ENCODE measurements at regions not wholly inside any gene's neighbourhood (a gene's known extent, or its start where the extent isn't known, plus 50 kb on each side); places are given as distances from the start of the nearest gene placed in this dataset.
A peak's percentile ranks its signal among the peaks of the same experiment; 100 is the strongest.
"Not testable (repeated sequence)": the region's sequence is repeated elsewhere in the genome, so short reads cannot be mapped to it uniquely, and the experiment has no call there.

DNA sequence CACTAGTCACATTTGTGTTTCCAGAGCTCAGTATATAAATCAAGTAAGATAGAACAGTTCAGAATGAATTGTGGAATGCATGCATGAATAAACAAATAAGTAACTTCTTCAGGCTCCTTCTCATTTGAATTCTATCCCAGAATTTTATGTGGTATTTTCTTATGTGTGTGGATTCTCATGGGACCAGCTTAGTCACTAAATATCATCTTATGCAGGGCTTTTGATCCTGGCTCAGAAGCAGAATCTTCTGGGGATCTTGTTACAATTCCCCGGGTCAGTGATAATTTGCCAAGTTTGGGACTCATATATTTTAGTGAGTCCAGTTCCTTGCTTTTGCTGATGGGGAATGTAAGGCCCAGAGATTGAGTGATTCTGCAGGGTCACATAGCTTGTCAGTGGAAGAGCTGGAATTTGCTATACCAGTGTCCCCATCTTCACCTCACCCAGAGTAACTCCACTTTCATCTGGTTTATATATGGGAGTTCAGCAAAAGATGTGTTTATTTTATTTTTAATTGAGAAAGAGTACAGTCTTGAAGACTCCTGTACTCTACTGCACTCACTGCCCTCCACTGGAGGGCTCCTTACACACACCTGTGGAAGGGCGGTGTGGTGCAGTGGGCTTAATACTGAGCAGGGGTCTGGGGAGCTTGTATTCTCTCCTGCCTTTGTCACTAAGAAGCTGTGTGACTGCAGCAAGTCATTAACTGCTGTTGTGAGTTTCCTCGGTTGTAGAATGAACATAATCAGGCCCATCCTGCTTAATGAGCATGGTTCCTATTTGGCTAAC, 198.2 kb upstream of the CXorf66 start:
- DNase-seq (ENCODE audit: low spot score): no peak

DNA sequence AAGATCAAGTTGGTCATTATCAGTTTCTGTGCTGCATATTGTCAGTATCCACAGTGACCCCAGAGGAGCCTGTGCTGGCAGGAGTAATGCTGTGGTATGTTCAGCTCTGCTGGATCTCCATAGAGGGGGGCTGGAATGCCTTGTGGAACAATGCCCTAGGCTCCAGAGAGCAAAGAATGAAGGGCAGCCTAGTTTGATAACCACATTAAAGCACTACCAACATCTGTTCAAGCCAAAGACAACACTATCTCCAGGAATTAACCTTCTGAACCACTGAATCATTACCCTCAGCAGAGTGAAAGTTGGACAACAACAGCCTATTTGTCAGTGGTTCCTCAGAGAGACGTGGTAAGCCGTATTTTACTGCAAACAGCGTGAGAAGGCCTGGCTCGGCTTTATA, 192.3 kb upstream of the CXorf66 start:
- DNase-seq (ENCODE audit: low spot score): no peak

GRCh38 chrX:140157143-140157542, 191.8 kb upstream of the CXorf66 start:
- DNase-seq (ENCODE audit: low spot score): no peak

GRCh38 chrX:140151316-140151715, 186.0 kb upstream of the CXorf66 start:
- no peak for DNase-seq (ENCODE audit: low spot score)

GRCh38 chrX:140149761-140150160, 184.4 kb upstream of the CXorf66 start:
- no peak for DNase-seq (ENCODE audit: low spot score)

DNA sequence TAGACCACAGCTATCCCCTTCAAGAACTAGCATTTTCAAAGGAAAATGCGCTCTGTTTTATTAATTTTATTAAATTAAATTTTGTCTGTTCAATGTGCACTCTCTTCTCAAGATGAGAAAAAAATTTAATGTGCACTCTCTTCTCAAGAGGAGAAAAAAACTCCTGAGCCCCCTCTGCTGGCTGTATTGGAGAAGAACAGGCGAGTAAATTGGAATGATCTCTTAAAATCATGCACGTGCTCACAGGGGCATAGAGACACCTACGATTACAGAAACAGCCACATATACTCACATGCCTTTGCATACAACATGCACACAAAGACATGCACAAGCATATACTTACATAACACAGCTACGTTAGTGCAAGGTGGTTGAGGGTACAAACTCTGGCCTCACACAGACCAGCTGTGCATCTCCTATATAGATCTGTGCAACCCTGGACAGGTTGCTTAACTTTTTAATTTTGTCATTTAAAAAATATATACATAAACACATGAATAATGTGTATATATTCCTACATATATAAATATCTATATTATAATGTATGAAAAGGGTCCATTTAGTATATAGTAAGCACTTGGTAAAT, 176.2 kb upstream of the CXorf66 start:
- DNase-seq (ENCODE audit: low spot score): peak; percentile 27

- not testable (repeated sequence) for DNase-seq (ENCODE audit: low spot score)
Measured at GRCh38 chrX:140138492-140138891, 173.2 kb upstream of the CXorf66 start.

DNA sequence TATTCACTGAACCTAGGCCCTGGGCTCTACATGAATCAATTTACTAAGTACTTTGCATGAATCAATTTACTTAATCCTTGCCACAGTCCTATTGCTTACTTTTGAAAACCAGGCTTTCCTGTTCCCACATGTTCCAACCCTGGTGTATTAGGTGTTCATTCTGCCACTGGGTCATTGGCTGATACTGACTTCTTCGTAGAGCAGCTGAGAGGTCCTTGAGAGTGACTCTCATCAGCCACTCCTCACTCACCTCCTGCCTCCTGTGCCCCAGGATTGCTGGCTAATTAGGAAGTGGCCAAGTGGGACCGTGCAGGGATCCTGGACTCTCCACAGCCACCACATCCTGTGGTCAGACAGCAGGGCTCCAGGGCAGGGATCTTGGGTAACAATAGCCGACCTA, 172.7 kb upstream of the CXorf66 start:
- not testable (repeated sequence) for DNase-seq (ENCODE audit: low spot score)

- no peak for DNase-seq (ENCODE audit: low spot score)
Measured at GRCh38 chrX:140132937-140133336, 167.6 kb upstream of the CXorf66 start.

DNA sequence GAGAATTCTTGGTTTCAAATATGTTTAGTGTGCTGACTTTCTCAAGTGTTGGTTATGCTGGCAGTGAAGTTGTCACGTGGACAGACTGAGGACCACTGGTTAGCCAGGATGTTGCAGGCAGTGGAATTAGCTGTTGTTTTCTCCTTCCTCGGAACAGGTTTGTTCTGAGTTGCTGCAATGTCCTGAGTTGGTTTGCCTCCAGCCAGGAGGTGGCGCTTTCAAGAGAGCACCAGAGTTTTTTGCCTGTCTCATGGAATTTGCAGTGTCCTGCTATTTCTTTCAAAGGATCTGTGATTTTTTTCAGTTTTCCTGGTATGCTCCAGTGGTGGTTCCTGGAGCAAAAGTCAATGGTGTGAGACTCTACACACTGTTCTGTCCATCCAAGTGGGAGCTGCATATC, 158.1 kb upstream of the CXorf66 start:
- no peak for DNase-seq (ENCODE audit: low spot score)

- DNase-seq (ENCODE audit: low spot score): not testable (repeated sequence)
Measured at GRCh38 chrX:140114059-140114458, 148.7 kb upstream of the CXorf66 start.

DNA sequence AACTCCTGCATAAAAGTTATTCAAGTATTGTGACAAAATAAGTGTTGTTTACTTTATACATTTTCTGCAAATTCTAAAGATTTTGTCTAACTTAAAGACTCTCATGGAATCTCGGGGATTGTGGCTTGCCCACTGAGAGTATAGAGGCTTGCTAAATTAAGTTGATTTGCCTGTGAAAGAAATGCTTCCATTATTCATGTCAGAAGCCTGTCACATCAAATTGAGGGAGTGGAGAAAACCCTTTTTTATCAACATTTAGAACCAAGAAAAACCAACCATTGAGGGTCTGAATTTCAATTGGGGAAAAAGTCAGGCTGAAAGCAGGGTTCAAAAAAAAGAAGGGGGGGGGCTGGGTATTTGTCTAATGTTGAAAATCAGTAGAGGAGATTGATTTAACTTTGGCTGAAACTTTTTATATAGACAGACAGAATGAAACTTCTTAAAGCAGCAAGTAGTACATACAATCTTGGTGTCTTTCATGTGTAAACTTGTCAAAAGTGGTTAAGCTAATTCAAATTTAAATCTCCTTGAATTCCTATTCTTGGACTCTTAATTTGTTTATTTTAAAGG, 144.8 kb upstream of the CXorf66 start:
- DNase-seq (ENCODE audit: low spot score): no peak

DNA sequence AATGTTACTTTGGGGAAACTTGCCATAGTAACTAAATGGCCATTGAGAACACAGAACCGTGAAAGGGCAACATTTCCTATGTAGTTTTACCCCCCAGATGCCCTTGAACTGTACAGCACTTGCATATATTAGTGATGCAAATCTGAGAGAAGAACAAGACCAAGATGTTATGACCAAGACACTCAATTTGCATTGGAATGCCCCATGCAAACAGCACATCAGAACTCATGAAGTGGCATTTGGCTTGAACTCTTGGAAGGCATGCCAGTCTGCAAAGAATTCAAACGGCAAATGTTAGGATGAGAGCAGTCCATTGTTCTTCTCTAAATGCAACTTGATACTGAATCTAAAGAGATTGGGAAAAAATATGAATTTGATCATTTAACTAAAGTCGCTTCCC, 139.4 kb upstream of the CXorf66 start:
- no peak for DNase-seq (ENCODE audit: low spot score)

DNA sequence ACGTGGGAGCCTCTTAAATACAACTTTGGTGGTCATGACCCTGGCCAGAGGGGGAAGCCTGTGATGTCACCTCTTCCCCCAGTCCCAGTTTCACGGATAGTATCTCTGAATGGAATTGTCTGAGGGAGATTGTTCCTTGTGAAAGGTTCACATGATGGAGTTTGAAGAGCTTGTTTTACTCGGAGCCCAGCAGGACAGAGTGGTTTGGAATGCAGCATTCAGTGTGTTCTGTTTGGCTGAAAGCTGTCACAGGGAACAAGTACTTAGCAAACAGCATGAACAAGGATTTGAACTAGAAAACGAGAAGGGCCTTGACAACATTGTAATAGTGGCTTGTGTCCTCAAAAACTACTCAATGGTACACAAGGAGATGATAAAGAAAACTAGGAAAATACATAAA, 133.9 kb upstream of the CXorf66 start:
- DNase-seq (ENCODE audit: low spot score): no peak

GRCh38 chrX:140092121-140092520, 126.8 kb upstream of the CXorf66 start:
- DNase-seq (ENCODE audit: low spot score): no peak

GRCh38 chrX:140091125-140091886, 126.0 kb upstream of the CXorf66 start:
- DNase-seq (ENCODE audit: low spot score): no peak

GRCh38 chrX:140090800-140091124, 125.4 kb upstream of the CXorf66 start:
- no peak for DNase-seq (ENCODE audit: low spot score)

DNA sequence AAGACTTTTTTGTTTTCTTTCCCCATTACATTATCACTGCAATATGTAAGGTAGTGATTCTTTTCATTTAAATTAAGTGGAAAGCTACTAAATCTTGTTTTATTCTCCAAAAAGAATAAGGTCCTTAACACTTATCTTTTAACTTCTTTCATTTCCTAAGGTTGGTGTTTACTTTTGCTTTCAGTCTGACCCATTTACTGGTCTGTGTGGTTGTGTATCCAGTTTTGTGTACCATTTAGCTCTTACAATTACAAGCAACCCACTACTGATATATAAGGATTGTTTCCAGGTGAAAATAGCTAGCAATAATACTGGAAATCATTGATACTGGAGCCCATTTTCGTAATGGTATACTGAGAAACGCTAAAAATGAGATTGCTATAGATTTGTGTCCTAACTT, 123.1 kb upstream of the CXorf66 start:
- DNase-seq (ENCODE audit: low spot score): no peak

DNA sequence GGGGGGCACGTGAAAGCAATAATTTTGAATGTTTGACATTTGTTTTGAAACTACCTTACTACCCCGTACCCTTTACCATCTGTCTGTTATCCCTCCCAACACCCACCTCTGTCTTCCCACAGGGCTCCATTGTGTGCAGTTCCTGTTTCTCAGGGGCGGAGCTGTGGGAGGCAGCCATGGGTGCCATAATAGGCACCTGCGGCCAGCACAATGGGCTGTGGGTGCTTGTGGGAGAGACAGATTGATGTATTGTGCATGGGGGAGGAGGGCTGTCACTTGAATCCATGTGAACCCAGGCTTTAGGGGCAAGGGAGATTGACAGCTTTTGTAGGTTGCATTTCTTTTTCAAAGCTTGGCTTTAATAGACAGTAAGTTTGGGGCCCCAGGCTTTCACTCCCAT, 122.6 kb upstream of the CXorf66 start:
- no peak for DNase-seq (ENCODE audit: low spot score)

- no peak for DNase-seq (ENCODE audit: low spot score)
Measured at GRCh38 chrX:140086691-140087090, 121.4 kb upstream of the CXorf66 start.

- DNase-seq (ENCODE audit: low spot score): not testable (repeated sequence)
Measured at GRCh38 chrX:140074851-140075250, 109.5 kb upstream of the CXorf66 start.

DNA sequence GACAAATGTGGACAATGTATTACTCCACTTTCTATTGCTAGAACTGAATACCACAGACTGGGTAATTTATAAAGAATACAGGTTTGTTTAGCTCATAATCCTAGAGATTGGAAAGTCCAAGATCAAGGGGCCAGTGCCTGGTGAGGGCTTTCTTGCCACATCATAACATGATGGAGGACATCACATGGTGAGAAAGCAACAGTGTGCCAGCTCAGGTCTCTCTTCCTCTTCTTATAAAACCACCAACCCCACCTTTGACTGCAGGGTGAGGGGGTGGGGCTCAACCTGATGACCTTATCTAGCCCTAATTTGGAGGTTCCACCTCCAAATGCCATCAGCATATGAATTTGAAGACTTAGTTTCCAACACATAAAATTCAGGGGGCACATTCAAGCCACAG, 105.7 kb upstream of the CXorf66 start:
- no peak for DNase-seq (ENCODE audit: low spot score)
